GM12878 (cell line): ENCODE measurements at regions not wholly inside any gene's neighbourhood (a gene's known extent, or its start where the extent isn't known, plus 50 kb on each side); places are given as distances from the start of the nearest gene placed in this dataset.

Experiments used
- ATAC-seq: fragments of 200-7000 bp; cut with Tn5 transposase; 3 replicates; pipeline ENCODE4 v1.9.1; 2020; ENCODE audit warnings: mild to moderate bottlenecking, moderate library complexity
- BruUV-seq: library from RNA; stranded (reverse); fragments of 400-500 nt; replicated peaks from 2 replicates; lab custom pipeline; 2021; lab: Mats Ljungman, UMichigan
- CTCF ChIA-PET: fragments of 300-600 bp; sonication (Branson Sonifier 250); formaldehyde crosslinking; extraction: SDS; loops from one replicate; lab custom pipeline; 2021; ENCODE audit warnings: inconsistent platforms; lab: Yijun Ruan, JAX
- POLR2A ChIA-PET: fragments of 350-600 bp; formaldehyde crosslinking; extraction: SDS; loops from one replicate; lab custom pipeline; 2021; ENCODE audit warnings: inconsistent platforms; lab: Charles Lee
- RAD21 ChIA-PET: fragments of 300-600 bp; sonication (Branson Sonifier 250); formaldehyde crosslinking; loops from one replicate; lab custom pipeline; 2023; ENCODE audit warnings: antibody characterized with exemption; ENCODE audit not compliant: unreplicated experiment; lab: Charles Lee
- SMC1A ChIA-PET: fragments of 300-600 bp; sonication (Branson Sonifier 250); formaldehyde crosslinking; loops from one replicate; lab custom pipeline; 2023; ENCODE audit not compliant: unreplicated experiment, uncharacterized antibody; lab: Charles Lee
- DNase-seq: peaks from one replicate; pipeline ENCODE4 v3.0.0-alpha.2; 2011; ENCODE audit warnings: low read depth, low spot score
- FAIRE-seq: peaks from 3 replicates; lab custom pipeline; 2011; peaks lifted over from hg19 to GRCh38; lab: Jason Lieb, UNC
- H2AFZ ChIP-seq: 2 replicates; pipeline ENCODE4 v1.6.0; 2011; ENCODE audit warnings: low read depth, low read length, control low read depth; ENCODE audit not compliant: control insufficient read depth
- H3K27ac ChIP-seq: 2 replicates; pipeline ENCODE4 v1.5.1; 2011; ENCODE audit warnings: control low read depth; ENCODE audit not compliant: control insufficient read depth, insufficient read depth
- H3K27me3 ChIP-seq, 2 experiments: replicated peaks in 1 of 2; 2 replicates each; pipeline versions ENCODE4 v1.6.0 to v1.6.1; 2011; ENCODE audit warnings: low read length in 1 of 2; ENCODE audit not compliant: control insufficient read depth in 2 of 2, insufficient read depth in 2 of 2
- H3K36me3 ChIP-seq, 2 experiments: 2 replicates each; pipeline ENCODE4 v1.5.1; 2011; ENCODE audit warnings: low read length in 1 of 2; ENCODE audit not compliant: control insufficient read depth in 2 of 2, insufficient read depth in 2 of 2
- H3K4me1 ChIP-seq: 2 replicates; pipeline ENCODE4 v1.6.1; 2011; ENCODE audit warnings: mild to moderate bottlenecking, low read length, moderate library complexity, mixed read lengths; ENCODE audit not compliant: control insufficient read depth, insufficient read depth
- H3K4me2 ChIP-seq: 2 replicates; pipeline ENCODE4 v1.6.0; 2011; ENCODE audit warnings: control low read depth; ENCODE audit not compliant: control insufficient read depth, insufficient read depth
- H3K4me3 ChIP-seq: fragments of 200-600 bp; sonication (generic); 2 replicates; pipeline ENCODE4 v1.5.1; 2016
- H3K79me2 ChIP-seq: 2 replicates; pipeline ENCODE4 v1.6.0; 2011; ENCODE audit warnings: low read length; ENCODE audit not compliant: control insufficient read depth, insufficient read depth
- H3K9ac ChIP-seq: 2 replicates; pipeline ENCODE4 v1.8.0; 2011; ENCODE audit warnings: low read length, control low read depth, mixed read lengths; ENCODE audit not compliant: control insufficient read depth, insufficient read depth
- H3K9me3 ChIP-seq: replicated peaks from 3 replicates; pipeline ENCODE4 v1.5.1; 2011; ENCODE audit warnings: mild to moderate bottlenecking, low read length; ENCODE audit not compliant: control insufficient read depth, insufficient read depth
- H4K20me1 ChIP-seq: 2 replicates; pipeline ENCODE4 v1.6.0; 2011; ENCODE audit not compliant: control insufficient read depth, insufficient read depth
- BHLHE40 ChIP-seq, 2 experiments: fragments of 450-650 bp in 1 of 2; IDR thresholded peaks; 2 replicates each; pipeline ENCODE4 v1.6.1; 2011 to 2017; ENCODE audit warnings: low read depth in 2 of 2, borderline replicate concordance in 1 of 2, improper control_type of control experiment in 1 of 2, low read length in 1 of 2, mild to moderate bottlenecking in 1 of 2
- DPF2 ChIP-seq: fragments of 450-650 bp; IDR thresholded peaks from 2 replicates; pipeline ENCODE4 v1.6.1; 2017; ENCODE audit warnings: mild to moderate bottlenecking
- E2F4 ChIP-seq: IDR thresholded peaks from 2 replicates; pipeline ENCODE4 v1.6.1; 2012; ENCODE audit warnings: low read depth, low read length, improper control_type of control experiment
- FOS ChIP-seq: IDR thresholded peaks from 3 replicates; pipeline ENCODE4 v1.6.1; 2011; ENCODE audit warnings: borderline replicate concordance; ENCODE audit not compliant: insufficient read length; ENCODE audit errors: extremely low read depth
- KAT2A ChIP-seq: conservative IDR thresholded peaks from 2 replicates; pipeline ENCODE4 v1.6.1; 2011; ENCODE audit warnings: low read depth, low read length; ENCODE audit not compliant: control insufficient read depth
- MEF2B ChIP-seq: fragments of 450-650 bp; IDR thresholded peaks from 2 replicates; pipeline ENCODE4 v1.6.1; 2018; ENCODE audit warnings: mild to moderate bottlenecking, moderate library complexity; ENCODE audit not compliant: partially characterized antibody, poor library complexity, severe bottlenecking
- MYB ChIP-seq: fragments of 150-350 bp; IDR thresholded peaks from 2 replicates; pipeline ENCODE4 v1.6.1; 2014; ENCODE audit warnings: mild to moderate bottlenecking, low read depth, low read length, borderline replicate concordance
- NFIC ChIP-seq: IDR thresholded peaks from 2 replicates; pipeline ENCODE4 v1.6.1; 2012; ENCODE audit warnings: low read depth, mild to moderate bottlenecking, inconsistent platforms, low read length, moderate library complexity
- PAX8 ChIP-seq: fragments of 450-650 bp; IDR thresholded peaks from 2 replicates; pipeline ENCODE4 v1.6.1; 2017; ENCODE audit warnings: mild to moderate bottlenecking, moderate library complexity
- PML ChIP-seq: IDR thresholded peaks from 2 replicates; pipeline ENCODE4 v1.6.1; 2012; ENCODE audit warnings: low read length, inconsistent platforms
- POLR2A ChIP-seq: IDR thresholded peaks from 2 replicates; pipeline ENCODE4 v1.6.1; 2011; ENCODE audit warnings: low read depth, mild to moderate bottlenecking, low read length
- POLR2AphosphoS2 ChIP-seq: IDR thresholded peaks from 2 replicates; pipeline ENCODE4 v1.6.1; 2011; ENCODE audit warnings: low read depth, mild to moderate bottlenecking, low read length, improper control_type of control experiment, moderate library complexity
- PRDM15 ChIP-seq: fragments of 450-650 bp; formaldehyde crosslinking; IDR thresholded peaks from 2 replicates; pipeline ENCODE4 v1.4.0; 2020; ENCODE audit warnings: mild to moderate bottlenecking, moderate library complexity
- SMC3 ChIP-seq: IDR thresholded peaks from 2 replicates; pipeline ENCODE4 v1.6.1; 2011; ENCODE audit warnings: low read length, improper control_type of control experiment, borderline replicate concordance
- SUZ12 ChIP-seq: fragments of 200-600 bp; sonication (generic); IDR thresholded peaks from one replicate; pipeline ENCODE4 v1.6.1; 2018; ENCODE audit warnings: antibody characterized with exemption, mild to moderate bottlenecking; ENCODE audit not compliant: unreplicated experiment
- ZNF207 ChIP-seq: fragments of 450-650 bp; IDR thresholded peaks from 2 replicates; pipeline ENCODE4 v1.6.1; 2014; ENCODE audit warnings: antibody characterized with exemption, mild to moderate bottlenecking, borderline replicate concordance
- WGBS: methylation state at CpG from one replicate; pipeline ENCODE4 v1.1.6; 2016; ENCODE audit warnings: low lambda C conversion rate; ENCODE audit not compliant: insufficient replicate concordance, insufficient coverage; ENCODE audit errors: missing lambda C conversion rate; 5-methylcytosine and 5-hydroxymethylcytosine counted together
- in situ Hi-C: fragments of 300-500 bp; cut with MboI; formaldehyde crosslinking; loops from 9 replicates; pipeline ENCODE4 v1.14.3; 2018; ENCODE audit warnings: mixed read lengths
- intact Hi-C: fragments of 100-400 bp; cut with micrococcal nuclease; formaldehyde crosslinking; loops from one replicate; pipeline ENCODE4 v1.14.2; 2022; ENCODE audit not compliant: unreplicated experiment
- TF ChIP-seq, protein P1 (sequence below): fragments of 450-650 bp; IDR thresholded peaks from 2 replicates; pipeline ENCODE4 v1.6.1; 2017; ENCODE audit warnings: mild to moderate bottlenecking, moderate library complexity

GRCh38 chr5:33362915-33363314 lies 77.8 kb upstream of the TARS1 start:
- in situ Hi-C loops: no loop called here
- CTCF ChIA-PET: no interaction called here
- BruUV-seq: no TSS peak
- no peak overlapping the region for H2AFZ ChIP-seq
- intact Hi-C loops: no loop called here
- H3K9me3 ChIP-seq: no peaks in the 10 kb centered on the region
- H3K79me2 ChIP-seq: no peaks in the 10 kb centered on the region
- WGBS: 47% methylated on average over 4 of the region's 4 CpGs
- H3K27me3 ChIP-seq: no peaks in the 10 kb centered on the region
- ATAC-seq (no peak), FAIRE-seq (no peak), DNase-seq (no peak)
- no peaks in the 10 kb centered on the region for H4K20me1 ChIP-seq
- H3K27ac ChIP-seq: no peak overlapping the region
- RAD21 ChIA-PET: no interaction called here
- SMC1A ChIA-PET: no interaction called here
- H3K36me3 ChIP-seq: no peaks in the 10 kb centered on the region
- TF ChIP-seq PRDM15 (CRISPR knock-in tag) (no peak), MYB (no peak), KAT2A (no peak), SMC3 (no peak), DPF2 (no peak), PML (no peak), SUZ12 (no peak), FOS (no peak), POLR2A (no peak), BHLHE40 (IDR thresholded peaks at IDR 0.05; ENCODE audit: borderline replicate concordance in 1 of 2, low read depth in 2 of 2, low read length in 1 of 2) (no peak), NFIC (no peak), E2F4 (no peak), POLR2AphosphoS2 (no peak), ZNF207 (no peak), MEF2B (no peak), PAX8 (no peak)
- TF ChIP-seq, protein P1, sequence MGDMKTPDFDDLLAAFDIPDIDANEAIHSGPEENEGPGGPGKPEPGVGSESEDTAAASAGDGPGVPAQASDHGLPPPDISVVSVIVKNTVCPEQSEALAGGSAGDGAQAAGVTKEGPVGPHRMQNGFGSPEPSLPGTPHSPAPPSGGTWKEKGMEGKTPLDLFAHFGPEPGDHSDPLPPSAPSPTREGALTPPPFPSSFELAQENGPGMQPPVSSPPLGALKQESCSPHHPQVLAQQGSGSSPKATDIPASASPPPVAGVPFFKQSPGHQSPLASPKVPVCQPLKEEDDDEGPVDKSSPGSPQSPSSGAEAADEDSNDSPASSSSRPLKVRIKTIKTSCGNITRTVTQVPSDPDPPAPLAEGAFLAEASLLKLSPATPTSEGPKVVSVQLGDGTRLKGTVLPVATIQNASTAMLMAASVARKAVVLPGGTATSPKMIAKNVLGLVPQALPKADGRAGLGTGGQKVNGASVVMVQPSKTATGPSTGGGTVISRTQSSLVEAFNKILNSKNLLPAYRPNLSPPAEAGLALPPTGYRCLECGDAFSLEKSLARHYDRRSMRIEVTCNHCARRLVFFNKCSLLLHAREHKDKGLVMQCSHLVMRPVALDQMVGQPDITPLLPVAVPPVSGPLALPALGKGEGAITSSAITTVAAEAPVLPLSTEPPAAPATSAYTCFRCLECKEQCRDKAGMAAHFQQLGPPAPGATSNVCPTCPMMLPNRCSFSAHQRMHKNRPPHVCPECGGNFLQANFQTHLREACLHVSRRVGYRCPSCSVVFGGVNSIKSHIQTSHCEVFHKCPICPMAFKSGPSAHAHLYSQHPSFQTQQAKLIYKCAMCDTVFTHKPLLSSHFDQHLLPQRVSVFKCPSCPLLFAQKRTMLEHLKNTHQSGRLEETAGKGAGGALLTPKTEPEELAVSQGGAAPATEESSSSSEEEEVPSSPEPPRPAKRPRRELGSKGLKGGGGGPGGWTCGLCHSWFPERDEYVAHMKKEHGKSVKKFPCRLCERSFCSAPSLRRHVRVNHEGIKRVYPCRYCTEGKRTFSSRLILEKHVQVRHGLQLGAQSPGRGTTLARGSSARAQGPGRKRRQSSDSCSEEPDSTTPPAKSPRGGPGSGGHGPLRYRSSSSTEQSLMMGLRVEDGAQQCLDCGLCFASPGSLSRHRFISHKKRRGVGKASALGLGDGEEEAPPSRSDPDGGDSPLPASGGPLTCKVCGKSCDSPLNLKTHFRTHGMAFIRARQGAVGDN: no peak
- POLR2A ChIA-PET: no interaction called here
- no peak overlapping the region for H3K4me3 ChIP-seq
- no peak overlapping the region for H3K4me2 ChIP-seq
- no peak overlapping the region for H3K9ac ChIP-seq
- no peaks in the 10 kb centered on the region for H3K4me1 ChIP-seq
